ENCODE measurements at regions not wholly inside any gene's neighbourhood (a gene's known extent, or its start where the extent isn't known, plus 50 kb on each side); places are given as distances from the start of the nearest gene placed in this dataset.
"Not testable (repeated sequence)": the region's sequence is repeated elsewhere in the genome, so short reads cannot be mapped to it uniquely, and the experiment has no call there.

DNA sequence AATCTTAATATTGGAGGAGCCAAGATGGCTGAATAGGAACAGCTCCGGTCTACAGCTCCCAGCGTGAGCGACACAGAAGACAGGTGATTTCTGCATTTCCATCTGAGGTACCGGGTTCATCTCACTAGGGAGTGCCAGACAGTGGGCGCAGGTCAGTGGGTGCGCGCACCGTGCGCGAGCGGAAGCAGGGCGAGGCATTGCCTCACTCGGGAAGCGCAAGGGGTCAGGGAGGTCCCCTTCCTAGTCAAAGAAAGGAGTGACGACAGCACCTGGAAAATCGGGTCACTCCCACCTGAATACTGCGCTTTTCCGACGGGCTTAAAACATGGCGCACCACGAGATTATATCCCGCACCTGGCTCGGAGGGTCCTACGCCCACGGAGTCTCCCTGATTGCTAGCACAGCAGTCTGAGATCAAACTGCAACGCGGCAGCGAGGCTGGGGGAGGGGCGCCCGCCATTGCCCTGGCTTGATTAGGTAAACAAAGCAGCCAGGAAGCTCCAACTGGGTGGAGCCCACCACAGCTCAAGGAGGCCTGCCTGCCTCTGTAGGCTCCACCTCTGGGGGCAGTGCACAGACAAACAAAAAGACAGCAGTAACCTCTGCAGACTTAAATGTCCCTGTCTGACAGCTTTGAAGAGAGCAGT is 383.9 kb upstream of the CDIN1 start:
- TF ChIP-seq, protein P1, sequence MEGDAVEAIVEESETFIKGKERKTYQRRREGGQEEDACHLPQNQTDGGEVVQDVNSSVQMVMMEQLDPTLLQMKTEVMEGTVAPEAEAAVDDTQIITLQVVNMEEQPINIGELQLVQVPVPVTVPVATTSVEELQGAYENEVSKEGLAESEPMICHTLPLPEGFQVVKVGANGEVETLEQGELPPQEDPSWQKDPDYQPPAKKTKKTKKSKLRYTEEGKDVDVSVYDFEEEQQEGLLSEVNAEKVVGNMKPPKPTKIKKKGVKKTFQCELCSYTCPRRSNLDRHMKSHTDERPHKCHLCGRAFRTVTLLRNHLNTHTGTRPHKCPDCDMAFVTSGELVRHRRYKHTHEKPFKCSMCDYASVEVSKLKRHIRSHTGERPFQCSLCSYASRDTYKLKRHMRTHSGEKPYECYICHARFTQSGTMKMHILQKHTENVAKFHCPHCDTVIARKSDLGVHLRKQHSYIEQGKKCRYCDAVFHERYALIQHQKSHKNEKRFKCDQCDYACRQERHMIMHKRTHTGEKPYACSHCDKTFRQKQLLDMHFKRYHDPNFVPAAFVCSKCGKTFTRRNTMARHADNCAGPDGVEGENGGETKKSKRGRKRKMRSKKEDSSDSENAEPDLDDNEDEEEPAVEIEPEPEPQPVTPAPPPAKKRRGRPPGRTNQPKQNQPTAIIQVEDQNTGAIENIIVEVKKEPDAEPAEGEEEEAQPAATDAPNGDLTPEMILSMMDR (IDR thresholded peaks at IDR 0.05), result not testable (repeated sequence)
- TF ChIP-seq EZH2phosphoT487 (IDR thresholded peaks at IDR 0.05), result not testable (repeated sequence)

Measured in neural progenitor cell (in vitro differentiated cells).